Skeletal muscle satellite cell (primary cell): ENCODE measurements at regions not wholly inside any gene's neighbourhood (a gene's known extent, or its start where the extent isn't known, plus 50 kb on each side); places are given as distances from the start of the nearest gene placed in this dataset.

Experiments used
- H3K27me3 ChIP-seq: 2 replicates; pipeline ENCODE4 v1.7.0; 2013; ENCODE audit warnings: low read length; ENCODE audit not compliant: control insufficient read depth, insufficient read depth
- H3K36me3 ChIP-seq: 2 replicates; pipeline ENCODE4 v1.7.0; 2013; ENCODE audit warnings: mild to moderate bottlenecking, control low read depth, low read length; ENCODE audit not compliant: insufficient read depth
- H3K4me1 ChIP-seq: 2 replicates; pipeline ENCODE4 v1.7.0; 2013; ENCODE audit warnings: low read length; ENCODE audit not compliant: control insufficient read depth, insufficient read depth
- H3K4me2 ChIP-seq: 2 replicates; pipeline ENCODE4 v1.7.0; 2013; ENCODE audit warnings: mild to moderate bottlenecking, low read length
- H3K4me3 ChIP-seq: 2 replicates; pipeline ENCODE4 v1.7.0; 2013; ENCODE audit warnings: low read length
- H3K9ac ChIP-seq: 2 replicates; pipeline ENCODE4 v1.7.0; 2013; ENCODE audit warnings: mild to moderate bottlenecking, low read depth, low read length, moderate library complexity
- H3K9me3 ChIP-seq: replicated peaks from 2 replicates; pipeline ENCODE4 v1.7.0; 2013; ENCODE audit warnings: mild to moderate bottlenecking, control low read depth, low read length

DNA sequence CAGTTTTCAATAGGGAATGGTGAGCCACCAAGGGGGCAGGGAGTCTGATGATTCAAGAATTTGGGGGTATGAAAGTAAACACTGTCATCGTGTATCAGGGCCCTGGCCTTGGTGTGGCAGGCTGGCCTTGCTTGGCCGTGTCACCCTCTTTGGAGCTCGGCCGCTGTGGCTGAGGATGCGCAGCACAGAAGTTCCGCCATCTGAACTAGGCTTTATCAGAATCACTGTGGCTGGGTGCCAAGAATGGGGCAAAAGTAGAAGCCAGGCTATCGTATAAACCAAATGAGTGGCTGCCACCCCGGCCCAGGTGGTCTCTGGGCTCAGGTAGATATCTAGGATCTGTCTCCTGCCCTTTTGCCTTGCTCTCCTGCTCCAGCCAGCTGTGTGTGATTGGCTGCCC is 137.4 kb downstream of the PAPOLA start:
- H3K4me3 ChIP-seq, result no peak overlapping the region
- no peaks in the 10 kb centered on the region for H3K27me3 ChIP-seq
- no peak overlapping the region for H3K9ac ChIP-seq
- no peak overlapping the region for H3K4me2 ChIP-seq
- no peaks in the 10 kb centered on the region for H3K9me3 ChIP-seq
- H3K4me1 ChIP-seq, result no peaks in the 10 kb centered on the region
- H3K36me3 ChIP-seq, result no peaks in the 10 kb centered on the region

DNA sequence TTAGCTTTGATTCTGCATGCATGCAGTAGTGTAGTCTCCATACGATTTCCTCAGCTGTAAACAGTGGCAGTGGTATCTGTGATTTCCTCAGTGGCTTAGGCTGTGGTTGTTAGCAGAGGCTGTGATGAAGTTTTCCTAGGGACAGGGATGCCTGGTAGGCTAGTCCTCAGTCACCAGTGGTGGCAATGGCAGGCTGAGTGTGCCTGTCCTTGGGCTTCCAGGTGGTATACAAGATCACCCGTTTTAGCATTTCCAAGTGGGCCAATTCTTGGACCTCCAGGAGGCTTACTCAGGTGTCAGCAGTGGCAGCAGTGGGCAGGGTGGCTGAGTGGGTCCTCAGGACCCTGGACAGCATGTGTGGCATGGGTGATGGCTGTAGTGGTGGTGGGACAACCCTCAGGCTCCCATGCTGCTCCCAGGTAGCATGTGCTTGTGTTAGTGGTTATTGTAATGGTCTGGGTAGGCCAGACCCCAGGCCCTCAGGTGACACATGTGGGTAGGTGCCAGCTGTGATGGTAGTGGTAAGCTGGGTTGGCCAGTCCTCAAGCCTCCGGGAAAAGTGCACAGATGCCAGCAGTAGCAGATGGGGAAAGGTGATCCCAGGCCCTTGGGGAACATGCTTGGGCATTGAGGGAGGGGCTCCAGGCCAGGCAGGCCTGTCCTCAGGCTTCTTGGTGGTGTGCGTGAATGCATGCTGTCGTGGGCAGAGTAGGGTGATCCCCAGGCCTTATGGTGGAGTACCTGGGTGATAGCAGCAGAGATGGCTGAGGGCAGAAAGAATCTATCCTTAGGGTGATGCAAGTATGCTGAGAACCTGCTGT is 146.5 kb downstream of the PAPOLA start:
- H3K27me3 ChIP-seq, result no peaks in the 10 kb centered on the region
- H3K9ac ChIP-seq, result no peak overlapping the region
- no peaks in the 10 kb centered on the region for H3K4me1 ChIP-seq
- H3K4me3 ChIP-seq, result no peak overlapping the region
- H3K36me3 ChIP-seq, result no peaks in the 10 kb centered on the region
- H3K4me2 ChIP-seq, result no peak overlapping the region
- no peaks in the 10 kb centered on the region for H3K9me3 ChIP-seq

DNA sequence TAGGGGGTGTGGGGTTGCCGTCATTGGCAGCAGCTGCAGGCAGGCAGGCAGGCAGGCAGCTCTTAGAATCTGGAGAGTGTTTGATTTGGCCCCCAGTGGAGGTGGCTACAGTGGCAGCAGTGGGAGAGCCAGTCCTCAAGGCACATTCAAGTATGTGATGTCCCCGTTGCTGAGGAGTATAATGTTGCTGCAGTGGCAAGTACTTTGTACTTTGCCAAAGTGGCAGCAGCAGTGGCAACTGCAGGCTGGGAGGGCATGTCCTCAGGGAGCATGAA is 147.1 kb downstream of the PAPOLA start:
- Histone ChIP-seq H3K9me3 (no peaks in the 10 kb centered on the region), H3K27me3 (no peaks in the 10 kb centered on the region), H3K4me2 (no peak overlapping the region), H3K36me3 (no peaks in the 10 kb centered on the region), H3K4me1 (no peaks in the 10 kb centered on the region), H3K4me3 (no peak overlapping the region), H3K9ac (no peak overlapping the region)

DNA sequence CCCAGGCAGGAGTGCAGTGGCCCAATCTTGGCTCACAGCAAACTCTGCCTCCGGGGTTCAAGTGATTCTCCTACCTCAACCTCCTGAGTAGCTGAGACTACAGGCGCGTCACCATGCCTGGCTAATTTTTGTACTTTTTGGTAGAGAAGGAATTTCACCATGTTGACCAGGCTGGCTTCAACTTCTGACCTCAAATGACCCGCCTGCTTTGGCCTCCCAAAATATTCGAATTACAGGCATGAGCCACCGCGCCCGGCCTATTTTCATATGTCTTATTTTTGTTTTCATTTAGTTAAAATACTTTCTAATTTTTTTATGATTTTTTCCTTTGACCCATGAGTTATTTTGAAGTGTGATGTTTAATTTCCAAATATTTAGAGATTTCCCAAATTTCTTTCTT is 143.6 kb upstream of the VRK1 start:
- Histone ChIP-seq H3K4me2 (no peak overlapping the region), H3K27me3 (no peaks in the 10 kb centered on the region), H3K36me3 (no peaks in the 10 kb centered on the region), H3K9me3 (no peaks in the 10 kb centered on the region), H3K4me3 (no peak overlapping the region), H3K4me1 (no peaks in the 10 kb centered on the region), H3K9ac (no peak overlapping the region)

DNA sequence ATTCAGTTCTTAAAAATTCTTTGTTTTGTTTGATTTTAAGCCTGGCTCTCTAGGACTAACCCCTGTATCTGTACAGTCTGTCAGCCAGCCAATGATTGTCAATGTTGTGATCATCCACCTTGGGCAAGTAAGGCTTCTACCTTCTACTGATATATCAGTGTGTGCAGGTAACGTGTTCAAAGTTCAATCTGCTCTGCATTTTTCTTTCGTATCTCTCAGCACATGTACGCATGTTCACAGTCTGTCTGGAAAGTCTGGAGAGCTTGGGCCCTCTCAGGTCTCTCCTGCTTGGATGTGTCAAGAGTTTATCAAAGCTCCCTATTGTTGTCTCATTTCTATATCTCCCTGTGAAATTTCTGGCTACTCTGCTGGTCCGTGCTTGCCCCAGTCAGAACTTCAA is 138.6 kb upstream of the VRK1 start:
- no peaks in the 10 kb centered on the region for H3K9me3 ChIP-seq
- no peak overlapping the region for H3K9ac ChIP-seq

GRCh38 chr14:96660123-96660522 is 137.1 kb upstream of the VRK1 start:
- no peaks in the 10 kb centered on the region for H3K4me1 ChIP-seq

More for the DNA sequence above, 138.6 kb upstream of the VRK1 start:
- no peak overlapping the region for H3K4me3 ChIP-seq
- H3K4me2 ChIP-seq, result no peak overlapping the region
- no peaks in the 10 kb centered on the region for H3K36me3 ChIP-seq
- no peaks in the 10 kb centered on the region for H3K27me3 ChIP-seq
- H3K4me1 ChIP-seq, result no peaks in the 10 kb centered on the region

DNA sequence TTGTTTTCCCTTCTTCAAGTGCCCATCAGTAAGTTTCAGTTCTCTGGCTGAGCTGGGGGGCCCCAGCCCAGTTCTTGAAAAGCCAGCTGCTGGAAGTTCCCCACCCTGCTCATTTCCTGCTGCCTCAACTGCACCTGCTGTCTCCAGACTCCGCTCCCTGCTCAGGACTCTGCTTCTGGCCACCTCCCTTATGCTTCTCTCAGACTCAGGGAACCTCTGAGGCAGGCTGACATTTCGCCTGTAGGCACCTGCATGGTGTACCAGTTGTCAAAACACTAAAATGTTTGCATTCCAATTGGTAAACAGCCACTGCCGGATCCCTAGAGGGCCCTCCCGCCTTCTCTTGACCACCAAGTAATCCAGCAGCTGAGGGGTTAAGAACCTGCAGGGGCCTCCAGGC is 136.5 kb upstream of the VRK1 start:
- Histone ChIP-seq H3K4me1 (no peaks in the 10 kb centered on the region), H3K9me3 (no peaks in the 10 kb centered on the region), H3K4me3 (no peak overlapping the region), H3K27me3 (no peaks in the 10 kb centered on the region), H3K36me3 (no peaks in the 10 kb centered on the region), H3K4me2 (no peak overlapping the region), H3K9ac (no peak overlapping the region)

More at GRCh38 chr14:96660123-96660522, 137.1 kb upstream of the VRK1 start:
- Histone ChIP-seq H3K4me3 (no peak overlapping the region), H3K9me3 (no peaks in the 10 kb centered on the region), H3K27me3 (no peaks in the 10 kb centered on the region), H3K4me2 (no peak overlapping the region), H3K9ac (no peak overlapping the region), H3K36me3 (no peaks in the 10 kb centered on the region)

DNA sequence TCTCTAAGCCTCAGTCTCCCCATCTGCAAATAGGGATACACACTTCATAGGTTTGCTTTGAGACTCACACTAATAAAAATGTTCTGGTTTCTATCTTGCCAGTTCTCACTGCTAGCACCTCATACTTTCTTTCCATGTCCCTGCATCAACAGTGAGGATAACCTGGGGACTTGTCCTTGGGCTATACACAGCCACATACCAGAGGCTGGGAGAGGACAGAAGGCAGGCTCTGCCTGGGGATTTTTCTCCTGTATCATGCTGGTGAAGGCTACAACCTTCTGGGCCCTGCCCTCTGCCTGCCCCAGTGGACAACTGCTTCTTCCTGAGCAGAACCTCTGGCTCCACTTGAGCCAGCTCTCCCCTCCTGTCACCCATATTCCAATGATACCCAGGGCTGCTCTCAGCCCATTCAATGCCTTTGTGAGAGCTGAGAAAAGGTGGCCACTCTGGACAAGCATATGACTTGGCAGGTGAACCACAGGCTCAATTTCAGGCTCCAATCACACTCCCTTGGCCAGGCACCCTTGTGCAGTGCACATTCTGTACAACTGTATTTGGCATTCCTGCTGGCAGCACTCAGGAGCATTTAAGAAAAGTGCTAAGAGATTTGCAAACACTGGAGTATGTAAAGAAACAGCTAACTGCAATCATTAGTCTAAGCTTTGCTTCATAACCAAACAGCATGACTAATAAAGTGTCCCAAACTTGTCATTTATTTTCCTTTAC is 135.8 kb upstream of the VRK1 start:
- Histone ChIP-seq H3K4me1 (no peaks in the 10 kb centered on the region), H3K4me3 (no peak overlapping the region), H3K4me2 (no peak overlapping the region), H3K27me3 (no peaks in the 10 kb centered on the region), H3K9ac (no peak overlapping the region), H3K36me3 (no peaks in the 10 kb centered on the region), H3K9me3 (no peaks in the 10 kb centered on the region)

DNA sequence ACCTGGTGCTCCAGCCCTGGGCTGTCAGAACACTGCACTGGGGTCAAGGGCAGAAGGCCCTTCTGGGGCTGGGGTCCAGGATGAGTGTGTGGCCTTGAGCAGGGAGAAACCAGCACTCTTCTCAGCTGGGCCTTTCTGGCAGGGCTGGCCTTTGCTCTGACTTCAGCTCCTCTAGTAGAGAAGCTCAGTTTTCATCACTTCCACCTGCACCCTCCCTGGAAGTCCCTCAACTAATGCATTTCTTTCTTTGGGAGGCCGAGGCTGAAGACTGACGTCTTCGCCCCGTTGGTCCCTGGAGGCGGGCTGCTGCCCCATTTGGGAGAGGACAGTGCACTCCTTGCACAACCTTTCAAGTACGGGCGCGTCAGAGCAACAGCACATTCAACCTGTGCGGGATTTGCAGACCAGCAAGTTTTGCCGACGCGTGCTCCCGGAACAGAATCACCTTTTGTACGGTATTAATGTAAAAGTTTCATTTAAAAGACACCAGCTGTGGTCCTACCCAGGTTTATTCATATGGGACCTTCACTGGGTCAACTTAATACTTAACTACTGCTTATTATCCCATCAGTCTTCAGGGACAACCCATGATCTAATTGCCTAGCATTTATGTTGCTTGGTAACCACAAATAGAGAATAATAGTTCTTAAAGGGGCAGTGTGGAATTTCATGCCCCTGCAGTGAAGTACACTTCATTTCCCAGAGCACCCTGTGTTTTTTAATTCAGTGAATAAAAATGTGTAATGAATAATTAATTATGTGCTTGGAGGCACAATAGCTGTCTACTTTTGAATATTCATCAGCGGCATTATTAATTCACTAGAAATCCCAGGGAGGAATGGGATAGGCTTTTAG is 134.8 kb upstream of the VRK1 start:
- no peak overlapping the region for H3K4me3 ChIP-seq
- no peaks in the 10 kb centered on the region for H3K36me3 ChIP-seq
- no peak overlapping the region for H3K4me2 ChIP-seq
- no peaks in the 10 kb centered on the region for H3K9me3 ChIP-seq
- no peaks in the 10 kb centered on the region for H3K4me1 ChIP-seq
- H3K27me3 ChIP-seq, result no peaks in the 10 kb centered on the region
- H3K9ac ChIP-seq, result no peak overlapping the region

DNA sequence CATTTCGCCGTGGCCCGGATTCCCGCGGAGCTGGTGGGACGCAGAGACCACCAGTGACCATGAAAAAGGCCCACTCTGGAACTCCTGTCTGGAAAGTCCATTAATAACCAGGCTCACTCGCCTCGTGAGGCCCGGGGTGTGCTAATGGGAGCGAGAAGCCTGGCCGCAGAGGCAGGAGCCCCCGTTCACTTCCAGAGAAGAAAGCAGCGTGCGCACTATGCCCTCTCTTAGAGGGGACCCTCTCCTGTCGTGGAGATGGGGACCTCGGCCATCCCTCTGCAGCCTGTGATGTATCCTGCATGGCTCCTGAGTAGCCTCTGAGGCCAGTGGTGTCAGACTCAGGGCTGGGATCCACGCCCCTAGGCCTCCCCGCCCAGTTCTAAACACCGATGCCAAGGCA is 134.1 kb upstream of the VRK1 start:
- Histone ChIP-seq H3K4me2 (no peak overlapping the region), H3K9me3 (no peaks in the 10 kb centered on the region), H3K9ac (no peak overlapping the region), H3K27me3 (no peaks in the 10 kb centered on the region), H3K4me3 (no peak overlapping the region), H3K36me3 (no peaks in the 10 kb centered on the region), H3K4me1 (no peaks in the 10 kb centered on the region)

DNA sequence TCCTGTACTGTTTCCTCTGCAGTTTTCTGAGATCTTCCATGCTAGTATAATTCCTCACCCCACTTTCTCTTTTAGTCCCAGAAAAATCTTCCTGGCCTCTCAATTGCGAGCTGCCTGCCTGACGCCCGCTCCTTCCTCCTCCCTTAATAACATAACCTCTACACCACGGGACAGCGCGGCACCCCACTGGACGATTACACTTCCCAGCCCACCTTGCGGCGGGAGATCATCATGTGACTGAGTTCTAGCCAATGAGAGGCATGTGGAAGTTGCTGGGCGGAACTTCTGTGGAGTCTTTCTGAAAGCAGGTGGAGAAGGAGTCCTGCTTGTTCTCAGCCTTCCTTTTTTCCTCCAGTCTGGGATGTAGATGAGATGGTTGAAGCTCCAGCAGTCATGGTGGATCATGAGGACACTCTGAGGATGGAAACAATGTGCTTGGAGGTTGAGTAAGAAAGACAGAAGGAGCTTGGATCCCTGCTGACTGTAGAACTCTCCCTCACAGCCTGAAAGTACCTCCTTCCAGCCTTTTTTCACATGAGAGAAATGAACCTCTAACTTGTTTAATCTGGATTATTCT is 133.6 kb upstream of the VRK1 start:
- Histone ChIP-seq H3K27me3 (no peaks in the 10 kb centered on the region), H3K4me2 (no peak overlapping the region), H3K4me3 (no peak overlapping the region), H3K4me1 (no peaks in the 10 kb centered on the region), H3K9ac (no peak overlapping the region), H3K9me3 (no peaks in the 10 kb centered on the region), H3K36me3 (no peaks in the 10 kb centered on the region)
